ENCODE measurements at regions not wholly inside any gene's neighbourhood (a gene's known extent, or its start where the extent isn't known, plus 50 kb on each side); places are given as distances from the start of the nearest gene placed in this dataset.

DNA sequence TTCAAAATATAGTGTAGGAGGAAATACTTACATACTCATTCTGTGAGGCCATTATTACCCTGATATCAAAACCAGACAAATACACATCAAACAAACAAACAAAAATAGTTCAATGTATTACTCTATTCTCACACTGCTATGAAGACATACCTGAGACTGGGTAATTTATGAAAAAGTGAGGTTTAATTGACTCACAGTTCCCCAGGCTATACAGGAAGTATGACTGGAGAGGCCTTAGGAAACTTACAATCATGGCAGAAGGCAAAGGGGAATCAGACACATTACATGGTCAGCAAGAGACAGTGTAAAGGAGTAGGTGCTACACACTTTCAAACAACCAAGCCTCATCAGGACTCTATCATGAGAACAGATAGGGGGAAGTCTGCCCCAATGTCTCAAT lies 1023.2 kb downstream of the TMTC2 start:
- TF ChIP-seq, protein P1, sequence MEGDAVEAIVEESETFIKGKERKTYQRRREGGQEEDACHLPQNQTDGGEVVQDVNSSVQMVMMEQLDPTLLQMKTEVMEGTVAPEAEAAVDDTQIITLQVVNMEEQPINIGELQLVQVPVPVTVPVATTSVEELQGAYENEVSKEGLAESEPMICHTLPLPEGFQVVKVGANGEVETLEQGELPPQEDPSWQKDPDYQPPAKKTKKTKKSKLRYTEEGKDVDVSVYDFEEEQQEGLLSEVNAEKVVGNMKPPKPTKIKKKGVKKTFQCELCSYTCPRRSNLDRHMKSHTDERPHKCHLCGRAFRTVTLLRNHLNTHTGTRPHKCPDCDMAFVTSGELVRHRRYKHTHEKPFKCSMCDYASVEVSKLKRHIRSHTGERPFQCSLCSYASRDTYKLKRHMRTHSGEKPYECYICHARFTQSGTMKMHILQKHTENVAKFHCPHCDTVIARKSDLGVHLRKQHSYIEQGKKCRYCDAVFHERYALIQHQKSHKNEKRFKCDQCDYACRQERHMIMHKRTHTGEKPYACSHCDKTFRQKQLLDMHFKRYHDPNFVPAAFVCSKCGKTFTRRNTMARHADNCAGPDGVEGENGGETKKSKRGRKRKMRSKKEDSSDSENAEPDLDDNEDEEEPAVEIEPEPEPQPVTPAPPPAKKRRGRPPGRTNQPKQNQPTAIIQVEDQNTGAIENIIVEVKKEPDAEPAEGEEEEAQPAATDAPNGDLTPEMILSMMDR (IDR thresholded peaks at IDR 0.05): no peak
- no peak for TF ChIP-seq POLR2A (IDR thresholded peaks at IDR 0.05)

Data from right lobe of liver (tissue), 4 donors.